SK-N-SH (cell line): ENCODE measurements at regions not wholly inside any gene's neighbourhood (a gene's known extent, or its start where the extent isn't known, plus 50 kb on each side); places are given as distances from the start of the nearest gene placed in this dataset.

Experiments
- CTCF ChIA-PET: fragments of 300-600, 350-600 bp; formaldehyde crosslinking; extraction: SDS; loops from one replicate; lab custom pipeline; 2021; lab: Yijun Ruan, JAX
- POLR2A ChIA-PET: fragments of 350-600 bp; sonication (Branson Sonifier 250); formaldehyde crosslinking; extraction: SDS; loops from one replicate; lab custom pipeline; 2020; ENCODE audit warnings: antibody characterized with exemption, inconsistent platforms; lab: Yijun Ruan, JAX
- DNase-seq: peaks from one replicate; pipeline ENCODE4 v3.0.0; 2012
- H2AFZ ChIP-seq: fragments of 200-600 bp; sonication (generic); 2 replicates; pipeline ENCODE4 v1.8.1; 2016; ENCODE audit warnings: antibody characterized with exemption, mild to moderate bottlenecking, low read depth
- H3F3A ChIP-seq: fragments of 200-600 bp; sonication (generic); replicated peaks from 2 replicates; pipeline ENCODE3; 2016; ENCODE audit warnings: antibody characterized with exemption, mild to moderate bottlenecking; ENCODE audit not compliant: insufficient read depth
- H3K27ac ChIP-seq, 2 experiments: fragments of 200-500 bp in 1 of 2; fragments of 200-600 bp in 1 of 2; sonication (Bioruptor generic) in 1 of 2; sonication (generic), shearing (Covaris generic) in 1 of 2; 2 replicates each; pipeline versions ENCODE4 v1.5.1 to v1.6.1; 2014 to 2016; ENCODE audit warnings: low read depth in 2 of 2, inconsistent platforms in 1 of 2, low read length in 1 of 2, mild to moderate bottlenecking in 1 of 2, mixed read lengths in 1 of 2
- H3K27me3 ChIP-seq: fragments of 200-600 bp; sonication (generic), shearing (Covaris generic); 2 replicates; pipeline ENCODE4 v1.6.1; 2016; ENCODE audit warnings: mixed run types; ENCODE audit not compliant: insufficient read depth
- H3K36me3 ChIP-seq, 2 experiments: fragments of 200-500 bp in 1 of 2; fragments of 200-600 bp in 1 of 2; sonication (Bioruptor generic) in 1 of 2; sonication (generic) in 1 of 2; replicated peaks in 1 of 2; 2 replicates each; pipeline versions ENCODE3 to v1.5.1; 2014 to 2016; ENCODE audit warnings: low read length in 1 of 2, mild to moderate bottlenecking in 1 of 2; ENCODE audit not compliant: insufficient read depth in 2 of 2, control insufficient read depth in 1 of 2
- H3K4me1 ChIP-seq, 2 experiments: fragments of 200-500 bp in 1 of 2; fragments of 200-600 bp in 1 of 2; sonication (Bioruptor generic) in 1 of 2; sonication (generic), shearing (Covaris generic) in 1 of 2; 2 replicates each; pipeline versions ENCODE4 v1.5.1 to v1.6.1; 2014 to 2016; ENCODE audit warnings: low read depth in 1 of 2, low read length in 1 of 2, mixed run types in 1 of 2; ENCODE audit not compliant: insufficient read depth in 2 of 2, control insufficient read depth in 1 of 2
- H3K4me2 ChIP-seq: fragments of 200-600 bp; sonication (generic), shearing (Covaris generic); 2 replicates; pipeline ENCODE4 v1.6.1; 2017; ENCODE audit warnings: mixed run types
- H3K4me3 ChIP-seq, 2 experiments: fragments of 200-500 bp in 1 of 2; fragments of 200-600 bp in 1 of 2; sonication (Bioruptor generic) in 1 of 2; sonication (generic), shearing (Covaris generic) in 1 of 2; 2 replicates each; pipeline versions ENCODE4 v1.5.1 to v1.8.1; 2014 to 2016; ENCODE audit warnings: low read depth in 2 of 2, inconsistent platforms in 1 of 2, low read length in 1 of 2, mild to moderate bottlenecking in 1 of 2, mixed read lengths in 1 of 2, moderate library complexity in 1 of 2
- H3K79me2 ChIP-seq: fragments of 200-600 bp; sonication (generic); 2 replicates; pipeline ENCODE4 v1.8.1; 2017; ENCODE audit warnings: mild to moderate bottlenecking; ENCODE audit not compliant: insufficient read depth
- H3K9ac ChIP-seq: fragments of 200-600 bp; sonication (generic); 2 replicates; pipeline ENCODE4 v1.6.1; 2017; ENCODE audit warnings: mixed run types
- H3K9me2 ChIP-seq: fragments of 200-600 bp; sonication (generic); 2 replicates; pipeline ENCODE4 v1.6.1; 2017; ENCODE audit warnings: mixed run types
- H3K9me3 ChIP-seq: fragments of 200-600 bp; sonication (generic); 2 replicates; pipeline ENCODE4 v1.6.1; 2017; ENCODE audit warnings: mixed run types, mild to moderate bottlenecking, moderate library complexity
- H4K20me1 ChIP-seq: fragments of 200-600 bp; sonication (generic); 2 replicates; pipeline ENCODE4 v1.6.1; 2017; ENCODE audit warnings: mild to moderate bottlenecking, mixed run types; ENCODE audit not compliant: insufficient read depth
- CTCF ChIP-seq: fragments of 200-600 bp; sonication (generic); IDR thresholded peaks from 2 replicates; pipeline ENCODE4 v1.6.1; 2017; ENCODE audit warnings: antibody characterized with exemption, mild to moderate bottlenecking, moderate library complexity
- FOXM1 ChIP-seq: IDR thresholded peaks from 2 replicates; pipeline ENCODE4 v1.4.0; 2012; ENCODE audit warnings: low read depth, mild to moderate bottlenecking
- IRF3 ChIP-seq: fragments of 150-350 bp; IDR thresholded peaks from 2 replicates; pipeline ENCODE4 v1.6.1; 2016; ENCODE audit warnings: mild to moderate bottlenecking, low read depth, low read length
- JUND ChIP-seq: IDR thresholded peaks from 2 replicates; pipeline ENCODE4 v1.4.0; 2012
- NFIC ChIP-seq: IDR thresholded peaks from 2 replicates; pipeline ENCODE4 v1.4.0; 2012; ENCODE audit warnings: borderline replicate concordance
- POLR2AphosphoS5 ChIP-seq: IDR thresholded peaks from 2 replicates; pipeline ENCODE4 v1.6.1; 2012; ENCODE audit warnings: low read depth, low read length
- RCOR1 ChIP-seq: fragments of 150-350 bp; IDR thresholded peaks from 2 replicates; pipeline ENCODE4 v1.6.1; 2017; ENCODE audit warnings: antibody characterized with exemption, low read length
- REST ChIP-seq: IDR thresholded peaks from 2 replicates; pipeline ENCODE4 v1.6.1; 2012; ENCODE audit warnings: mild to moderate bottlenecking, low read depth, low read length, moderate library complexity
- RXRA ChIP-seq: IDR thresholded peaks from 2 replicates; pipeline ENCODE4 v1.4.0; 2012; ENCODE audit warnings: low read depth, mild to moderate bottlenecking, borderline replicate concordance
- TAF1 ChIP-seq: IDR thresholded peaks from 2 replicates; pipeline ENCODE4 v1.6.1; 2012; ENCODE audit warnings: low read depth, mild to moderate bottlenecking, low read length, moderate library complexity, borderline replicate concordance
- USF1 ChIP-seq: IDR thresholded peaks from 2 replicates; pipeline ENCODE4 v1.4.0; 2012; ENCODE audit warnings: low read depth, borderline replicate concordance
- USF2 ChIP-seq: fragments of 150-350 bp; IDR thresholded peaks from 2 replicates; pipeline ENCODE4 v1.6.1; 2017; ENCODE audit warnings: antibody characterized with exemption, low read length, low read depth, borderline replicate concordance
- WGBS: methylation state at CpG from one replicate; pipeline ENCODE4 v1.1.6; 2017; ENCODE audit warnings: low lambda C conversion rate; 5-methylcytosine and 5-hydroxymethylcytosine counted together

GRCh38 chr3:78244136-78244535 is 1204.2 kb downstream of the ROBO2 start:
- Histone ChIP-seq H2AFZ (no peak overlapping the region), H3K4me1 (no peaks in the 10 kb centered on the region), H3K9me3 (no peaks in the 10 kb centered on the region), H3K9ac (no peak overlapping the region), H3K79me2 (no peaks in the 10 kb centered on the region), H4K20me1 (no peaks in the 10 kb centered on the region), H3K4me3 (no peak overlapping the region), H3F3A (no peaks in the 10 kb centered on the region)
- DNase-seq = no peak
- 41% methylated on average over 2 of the region's 2 CpGs for WGBS
- POLR2A ChIA-PET = interaction anchor here (0.6 kb wide), 1 partner anchor 30 kb away, joined by 3 read pairs; no protein-coding TSS in a partner anchor
- TF ChIP-seq RCOR1 = no peak
- TF ChIP-seq, all 33 proteins: peak for 0
- CTCF ChIA-PET = interaction anchor here (1.1 kb wide), 1 partner anchor 50 kb away, joined by 3 read pairs; no protein-coding TSS in a partner anchor
- no peaks in the 10 kb centered on the region for H3K36me3 ChIP-seq
- H3K27ac ChIP-seq = no peak overlapping the region
- H3K27me3 ChIP-seq = no peaks in the 10 kb centered on the region
- H3K4me2 ChIP-seq = no peak overlapping the region
- no peaks in the 10 kb centered on the region for H3K9me2 ChIP-seq

GRCh38 chr3:78249294-78249693 is 1209.4 kb downstream of the ROBO2 start:
- H3K4me1 ChIP-seq = no peaks in the 10 kb centered on the region
- WGBS = 40% methylated on average over 3 of the region's 3 CpGs
- ChIA-PET CTCF (no interaction called here), POLR2A (no interaction called here)
- no peaks in the 10 kb centered on the region for H3K79me2 ChIP-seq
- H3K9me2 ChIP-seq = no peaks in the 10 kb centered on the region
- no peaks in the 10 kb centered on the region for H3K9me3 ChIP-seq
- no peak overlapping the region for H3K27ac ChIP-seq
- no peak overlapping the region for H3K9ac ChIP-seq
- no peak overlapping the region for H2AFZ ChIP-seq
- TF ChIP-seq RXRA = no peak
- TF ChIP-seq FOXM1 = no peak
- no peak for TF ChIP-seq JUND
- no peak for TF ChIP-seq USF1
- TF ChIP-seq USF2 = no peak
- TF ChIP-seq POLR2AphosphoS5 = no peak
- H4K20me1 ChIP-seq = no peaks in the 10 kb centered on the region
- no peak overlapping the region for H3K4me3 ChIP-seq
- H3K4me2 ChIP-seq = no peak overlapping the region
- DNase-seq = no peak
- no peaks in the 10 kb centered on the region for H3F3A ChIP-seq
- H3K27me3 ChIP-seq = no peaks in the 10 kb centered on the region
- no peaks in the 10 kb centered on the region for H3K36me3 ChIP-seq

- Histone ChIP-seq H3K9me3 (no peaks in the 10 kb centered on the region), H3K9me2 (no peaks in the 10 kb centered on the region), H3K4me2 (no peak overlapping the region), H2AFZ (no peak overlapping the region), H3K27me3 (no peaks in the 10 kb centered on the region), H3K36me3 (no peaks in the 10 kb centered on the region), H4K20me1 (no peaks in the 10 kb centered on the region), H3K4me1 (no peaks in the 10 kb centered on the region; a peak in 1 of 4 replicates), H3K4me3 (no peak overlapping the region), H3F3A (no peaks in the 10 kb centered on the region), H3K79me2 (no peaks in the 10 kb centered on the region), H3K27ac (no peak overlapping the region), H3K9ac (no peak overlapping the region)
- POLR2A ChIA-PET = no interaction called here
- CTCF ChIA-PET = no interaction called here
- DNase-seq = no peak
- WGBS = 79% methylated on average over 3 of the region's 3 CpGs
- TF ChIP-seq REST (no peak), CTCF (no peak), RCOR1 (no peak), IRF3 (no peak), USF1 (no peak), TAF1 (no peak), NFIC (no peak)
These were observed 1214.0 kb downstream of the ROBO2 start for GRCh38 chr3:78253860-78254259.
